H1 (cell line): ENCODE measurements at regions not wholly inside any gene's neighbourhood (a gene's known extent, or its start where the extent isn't known, plus 50 kb on each side); places are given as distances from the start of the nearest gene placed in this dataset.

Experiments
- HDAC2 ChIP-seq, 2 experiments: fragments of 300-600 bp in 1 of 2; sonication (generic) in 1 of 2; IDR thresholded peaks; 2 replicates each; pipeline ENCODE4 v1.6.1; 2011 to 2012; ENCODE audit warnings: low read depth in 2 of 2, low read length in 2 of 2, mild to moderate bottlenecking in 2 of 2, moderate library complexity in 2 of 2, borderline replicate concordance in 1 of 2, inconsistent platforms in 1 of 2
- HDAC6 ChIP-seq: IDR thresholded peaks from one replicate; pipeline ENCODE4 v1.7.1; 2012; ENCODE audit warnings: low read depth, mild to moderate bottlenecking, inconsistent platforms, low read length, moderate library complexity
- PHF8 ChIP-seq: fragments of 200-600 bp; sonication (generic); conservative IDR thresholded peaks from 2 replicates; pipeline ENCODE4 v1.7.1; 2012; ENCODE audit warnings: low read depth, mild to moderate bottlenecking, inconsistent platforms, low read length, moderate library complexity
- POLR2AphosphoS5 ChIP-seq: IDR thresholded peaks from 2 replicates; pipeline ENCODE4 v1.6.1; 2011; ENCODE audit warnings: low read depth, low read length
- POU5F1 ChIP-seq: IDR thresholded peaks from 2 replicates; pipeline ENCODE4 v1.6.1; 2011; ENCODE audit warnings: low read depth, mild to moderate bottlenecking, low read length, moderate library complexity
- RAD21 ChIP-seq, 2 experiments: IDR thresholded peaks in 1 of 2; conservative IDR thresholded peaks in 1 of 2; 2 replicates each; pipeline ENCODE4 v1.6.1; 2011; ENCODE audit warnings: low read depth in 2 of 2, low read length in 2 of 2, improper control_type of control experiment in 1 of 2, inconsistent platforms in 1 of 2, mild to moderate bottlenecking in 1 of 2, moderate library complexity in 1 of 2
- SIX5 ChIP-seq: IDR thresholded peaks from 2 replicates; pipeline ENCODE4 v1.6.1; 2011; ENCODE audit warnings: mild to moderate bottlenecking, low read depth, low read length

- TF ChIP-seq RAD21 (IDR thresholded peaks at IDR 0.05 in 1 of 2, conservative IDR thresholded peaks at IDR 0.05 in 1 of 2; ENCODE audit: low read depth in 2 of 2, low read length in 2 of 2) = peak; percentile 76 to 84
- no peak for TF ChIP-seq HDAC6
- no peak for TF ChIP-seq PHF8
- peak in 1 of 2 experiments; percentile 94; a peak in 1 of 4 replicates for TF ChIP-seq HDAC2 (IDR thresholded peaks at IDR 0.05; ENCODE audit: borderline replicate concordance in 1 of 2, low read depth in 2 of 2, low read length in 2 of 2)
- TF ChIP-seq POU5F1 = no peak
- TF ChIP-seq SIX5 = no peak
- no peak for TF ChIP-seq POLR2AphosphoS5
Measured at GRCh38 chr5:1666812-1667588, 132.6 kb downstream of the MRPL36 start (continued).
